Fibroblast of lung (primary cell): ENCODE measurements at regions not wholly inside any gene's neighbourhood (a gene's known extent, or its start where the extent isn't known, plus 50 kb on each side); places are given as distances from the start of the nearest gene placed in this dataset.

ENCODE experiments used
- DNase-seq, 2 donors: peaks; one replicate each; pipeline versions ENCODE4 v3.0.0 to v3.0.0-alpha.2; 2010; ENCODE audit warnings: low read depth in 2 of 2
- H2AFZ ChIP-seq: 2 replicates; pipeline ENCODE4 v1.5.1; 2012; ENCODE audit warnings: low read length, control low read depth, inconsistent platforms
- H3K27ac ChIP-seq: 2 replicates; pipeline ENCODE4 v1.5.1; 2011; ENCODE audit warnings: low read length, control low read depth; ENCODE audit not compliant: insufficient read depth
- H3K27me3 ChIP-seq: 2 replicates; pipeline ENCODE4 v1.5.1; 2011; ENCODE audit warnings: mild to moderate bottlenecking, low read length; ENCODE audit not compliant: control insufficient read depth, insufficient read depth
- H3K36me3 ChIP-seq: 2 replicates; pipeline ENCODE4 v1.5.1; 2011; ENCODE audit warnings: low read length; ENCODE audit not compliant: control insufficient read depth, insufficient read depth
- H3K4me1 ChIP-seq: 2 replicates; pipeline ENCODE4 v1.5.1; 2011; ENCODE audit warnings: low read length; ENCODE audit not compliant: control insufficient read depth, insufficient read depth; ENCODE audit errors: extremely low read depth
- H3K4me2 ChIP-seq: 2 replicates; pipeline ENCODE4 v1.5.1; 2011; ENCODE audit warnings: low read length, control low read depth; ENCODE audit not compliant: insufficient read depth; ENCODE audit errors: extremely low read depth
- H3K4me3 ChIP-seq, 4 experiments: fragments of 200-600 bp in 1 of 4; sonication (generic) in 1 of 4; replicated peaks in 1 of 4; 2 replicates each; pipeline ENCODE4 v1.5.1; 2011 to 2016; ENCODE audit warnings: low read length in 4 of 4, low read depth in 3 of 4, mild to moderate bottlenecking in 3 of 4, control low read depth in 2 of 4, inconsistent platforms in 1 of 4, mixed read lengths in 1 of 4; ENCODE audit not compliant: insufficient read depth in 1 of 4; ENCODE audit errors: control extremely low read depth in 1 of 4
- H3K79me2 ChIP-seq: 2 replicates; pipeline ENCODE4 v1.5.1; 2012; ENCODE audit warnings: mild to moderate bottlenecking, low read length, inconsistent platforms; ENCODE audit not compliant: control insufficient read depth, insufficient read depth
- H3K9ac ChIP-seq: 2 replicates; pipeline ENCODE4 v1.5.1; 2011; ENCODE audit warnings: mild to moderate bottlenecking, low read length, control low read depth; ENCODE audit not compliant: insufficient read depth
- H3K9me3 ChIP-seq: 2 replicates; pipeline ENCODE4 v1.5.1; 2012; ENCODE audit warnings: low read depth, low read length; ENCODE audit not compliant: control insufficient read depth, insufficient read depth
- H4K20me1 ChIP-seq: 2 replicates; pipeline ENCODE4 v1.5.1; 2011; ENCODE audit warnings: low read length; ENCODE audit not compliant: control insufficient read depth, insufficient read depth; ENCODE audit errors: extremely low read depth
- EZH2 ChIP-seq: IDR thresholded peaks from 2 replicates; pipeline ENCODE4 v1.5.1; 2012; ENCODE audit warnings: low read length, control low read depth, mild to moderate bottlenecking; ENCODE audit errors: missing control alignments
- TF ChIP-seq, protein P1 (sequence below), 2 donors: IDR thresholded peaks in 1 of 2; conservative IDR thresholded peaks in 1 of 2; 1 replicate in 1 of 2; 2 replicates in 1 of 2; pipeline ENCODE4 v1.5.1; 2011 to 2012; ENCODE audit warnings: low read length in 2 of 2, control low read depth in 1 of 2, inconsistent platforms in 1 of 2, low read depth in 1 of 2, mild to moderate bottlenecking in 1 of 2

GRCh38 chr12:92332552-92332951, 186.9 kb upstream of the BTG1 start:
- Histone ChIP-seq H3K27ac (no peak overlapping the region), H3K4me3 (no peak overlapping the region), H3K4me2 (no peak overlapping the region), H3K9ac (no peak overlapping the region), H3K9me3 (no peaks in the 10 kb centered on the region), H3K4me1 (no peaks in the 10 kb centered on the region), H3K27me3 (no peaks in the 10 kb centered on the region), H2AFZ (no peak overlapping the region), H3K79me2 (no peaks in the 10 kb centered on the region), H3K36me3 (no peaks in the 10 kb centered on the region), H4K20me1 (no peaks in the 10 kb centered on the region)
- TF ChIP-seq, protein P1, sequence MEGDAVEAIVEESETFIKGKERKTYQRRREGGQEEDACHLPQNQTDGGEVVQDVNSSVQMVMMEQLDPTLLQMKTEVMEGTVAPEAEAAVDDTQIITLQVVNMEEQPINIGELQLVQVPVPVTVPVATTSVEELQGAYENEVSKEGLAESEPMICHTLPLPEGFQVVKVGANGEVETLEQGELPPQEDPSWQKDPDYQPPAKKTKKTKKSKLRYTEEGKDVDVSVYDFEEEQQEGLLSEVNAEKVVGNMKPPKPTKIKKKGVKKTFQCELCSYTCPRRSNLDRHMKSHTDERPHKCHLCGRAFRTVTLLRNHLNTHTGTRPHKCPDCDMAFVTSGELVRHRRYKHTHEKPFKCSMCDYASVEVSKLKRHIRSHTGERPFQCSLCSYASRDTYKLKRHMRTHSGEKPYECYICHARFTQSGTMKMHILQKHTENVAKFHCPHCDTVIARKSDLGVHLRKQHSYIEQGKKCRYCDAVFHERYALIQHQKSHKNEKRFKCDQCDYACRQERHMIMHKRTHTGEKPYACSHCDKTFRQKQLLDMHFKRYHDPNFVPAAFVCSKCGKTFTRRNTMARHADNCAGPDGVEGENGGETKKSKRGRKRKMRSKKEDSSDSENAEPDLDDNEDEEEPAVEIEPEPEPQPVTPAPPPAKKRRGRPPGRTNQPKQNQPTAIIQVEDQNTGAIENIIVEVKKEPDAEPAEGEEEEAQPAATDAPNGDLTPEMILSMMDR (conservative IDR thresholded peaks at IDR 0.05 in 1 of 2, IDR thresholded peaks at IDR 0.05 in 1 of 2; ENCODE audit: low read depth in 1 of 2, low read length in 2 of 2), result no peak
- no peak for TF ChIP-seq EZH2
- no peak for DNase-seq

- H3K27me3 ChIP-seq, result no peaks in the 10 kb centered on the region
- H2AFZ ChIP-seq, result no peak overlapping the region
- TF ChIP-seq EZH2, result no peak
- TF ChIP-seq, protein P1 (conservative IDR thresholded peaks at IDR 0.05 in 1 of 2, IDR thresholded peaks at IDR 0.05 in 1 of 2; ENCODE audit: low read depth in 1 of 2, low read length in 2 of 2), result no peak
Measured at GRCh38 chr12:92331383-92331782, 185.7 kb upstream of the BTG1 start.

DNA sequence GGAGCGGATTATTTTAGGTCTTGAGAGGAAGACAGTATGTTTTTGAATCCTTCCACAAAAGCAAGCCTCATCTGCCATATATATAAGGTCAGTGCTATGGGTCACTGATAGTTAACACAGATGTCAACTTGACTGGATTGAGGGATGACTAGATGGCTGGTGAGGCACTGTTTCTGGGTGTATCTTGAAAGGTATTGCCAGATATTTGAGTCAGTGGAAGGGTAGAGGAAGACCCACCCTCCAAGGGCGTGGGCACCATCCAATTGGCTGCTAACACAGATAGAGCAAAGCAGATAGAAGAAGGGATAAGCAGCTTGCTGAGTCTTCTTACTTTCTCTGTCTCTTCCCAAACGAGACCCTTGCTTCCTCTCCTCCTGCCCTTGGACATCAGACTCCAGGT, 185.0 kb upstream of the BTG1 start:
- no peak overlapping the region for H3K27ac ChIP-seq
- H3K36me3 ChIP-seq, result no peaks in the 10 kb centered on the region
- no peaks in the 10 kb centered on the region for H4K20me1 ChIP-seq
- H3K4me2 ChIP-seq, result no peak overlapping the region
- H3K4me1 ChIP-seq, result no peaks in the 10 kb centered on the region
- no peak overlapping the region for H3K9ac ChIP-seq
- no peaks in the 10 kb centered on the region for H3K9me3 ChIP-seq
- H2AFZ ChIP-seq, result no peak overlapping the region
- no peak for TF ChIP-seq EZH2
- TF ChIP-seq, protein P1 (conservative IDR thresholded peaks at IDR 0.05 in 1 of 2, IDR thresholded peaks at IDR 0.05 in 1 of 2; ENCODE audit: low read depth in 1 of 2, low read length in 2 of 2), result no peak
- H3K4me3 ChIP-seq, result no peak overlapping the region
- no peaks in the 10 kb centered on the region for H3K27me3 ChIP-seq
- no peaks in the 10 kb centered on the region for H3K79me2 ChIP-seq
- no peak for DNase-seq

More at GRCh38 chr12:92331383-92331782, 185.7 kb upstream of the BTG1 start:
- no peak for DNase-seq
- Histone ChIP-seq H3K27ac (no peak overlapping the region), H3K9ac (no peak overlapping the region), H3K9me3 (no peaks in the 10 kb centered on the region), H3K4me2 (no peak overlapping the region), H4K20me1 (no peaks in the 10 kb centered on the region), H3K4me3 (no peak overlapping the region), H3K4me1 (no peaks in the 10 kb centered on the region), H3K79me2 (no peaks in the 10 kb centered on the region), H3K36me3 (no peaks in the 10 kb centered on the region)
